ENCODE measurements at regions not wholly inside any gene's neighbourhood (a gene's known extent, or its start where the extent isn't known, plus 50 kb on each side); places are given as distances from the start of the nearest gene placed in this dataset.

DNA sequence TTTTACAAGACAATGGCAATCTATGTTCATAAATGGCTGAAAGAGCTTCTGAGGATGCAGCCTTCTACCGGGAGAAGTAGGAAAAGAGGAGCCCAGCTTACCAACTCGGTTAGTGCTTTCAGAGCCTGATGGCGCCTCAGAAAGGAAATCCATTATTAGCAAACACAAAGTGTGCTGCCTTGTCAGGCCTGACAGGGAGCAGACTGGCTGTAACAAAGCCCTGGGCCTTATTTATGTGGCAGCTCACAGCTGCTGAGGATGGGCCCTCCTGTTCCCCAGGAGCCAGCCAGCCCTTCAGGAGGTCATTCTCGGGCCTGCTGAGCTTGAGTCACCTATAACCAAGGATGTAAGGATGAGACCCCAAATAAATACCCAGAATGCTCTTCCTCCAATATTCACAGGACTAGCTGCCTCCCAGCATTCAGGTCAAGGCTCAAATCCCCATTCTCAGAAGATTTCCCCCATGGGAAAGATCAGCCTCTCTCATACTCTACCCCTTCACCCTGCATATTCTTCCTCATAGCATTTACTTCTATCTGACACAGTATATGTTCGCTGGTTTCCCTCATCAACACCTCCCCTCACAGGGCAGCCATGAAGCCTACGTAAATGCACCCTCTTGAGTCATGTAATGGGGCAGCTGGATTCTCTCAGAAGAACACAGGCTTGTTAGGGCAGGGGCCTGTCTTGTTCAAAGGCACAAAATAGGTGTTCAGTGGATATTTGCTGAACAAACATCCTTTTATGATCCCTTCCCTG is 227.0 kb upstream of the RASGEF1B start:
- TF ChIP-seq, protein P1, sequence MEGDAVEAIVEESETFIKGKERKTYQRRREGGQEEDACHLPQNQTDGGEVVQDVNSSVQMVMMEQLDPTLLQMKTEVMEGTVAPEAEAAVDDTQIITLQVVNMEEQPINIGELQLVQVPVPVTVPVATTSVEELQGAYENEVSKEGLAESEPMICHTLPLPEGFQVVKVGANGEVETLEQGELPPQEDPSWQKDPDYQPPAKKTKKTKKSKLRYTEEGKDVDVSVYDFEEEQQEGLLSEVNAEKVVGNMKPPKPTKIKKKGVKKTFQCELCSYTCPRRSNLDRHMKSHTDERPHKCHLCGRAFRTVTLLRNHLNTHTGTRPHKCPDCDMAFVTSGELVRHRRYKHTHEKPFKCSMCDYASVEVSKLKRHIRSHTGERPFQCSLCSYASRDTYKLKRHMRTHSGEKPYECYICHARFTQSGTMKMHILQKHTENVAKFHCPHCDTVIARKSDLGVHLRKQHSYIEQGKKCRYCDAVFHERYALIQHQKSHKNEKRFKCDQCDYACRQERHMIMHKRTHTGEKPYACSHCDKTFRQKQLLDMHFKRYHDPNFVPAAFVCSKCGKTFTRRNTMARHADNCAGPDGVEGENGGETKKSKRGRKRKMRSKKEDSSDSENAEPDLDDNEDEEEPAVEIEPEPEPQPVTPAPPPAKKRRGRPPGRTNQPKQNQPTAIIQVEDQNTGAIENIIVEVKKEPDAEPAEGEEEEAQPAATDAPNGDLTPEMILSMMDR (IDR thresholded peaks at IDR 0.05) = no peak
- TF ChIP-seq POLR2AphosphoS5 (IDR thresholded peaks at IDR 0.05) = no peak
